ENCODE measurements at regions not wholly inside any gene's neighbourhood (a gene's known extent, or its start where the extent isn't known, plus 50 kb on each side); places are given as distances from the start of the nearest gene placed in this dataset.

- Histone ChIP-seq H3K27ac (ENCODE audit: low read length) (no peak overlapping the region), H3K4me1 (ENCODE audit: control insufficient read depth, insufficient read depth, low read length) (no peaks in the 10 kb centered on the region), H3K4me3 (ENCODE audit: low read length) (no peak overlapping the region), H3K9me3 (ENCODE audit: control insufficient read depth, low read length) (no peaks in the 10 kb centered on the region), H3K27me3 (ENCODE audit: control insufficient read depth, insufficient read depth) (no peaks in the 10 kb centered on the region)
- DNase-seq: no peak
- intact Hi-C loops (cut with DNase I): no loop called here
- 77% methylated on average over 8 of the region's 8 CpGs for WGBS
- no peak for ATAC-seq
Measured at GRCh38 chr2:35871672-35872071, 483.9 kb upstream of the CRIM1 start.

DNA sequence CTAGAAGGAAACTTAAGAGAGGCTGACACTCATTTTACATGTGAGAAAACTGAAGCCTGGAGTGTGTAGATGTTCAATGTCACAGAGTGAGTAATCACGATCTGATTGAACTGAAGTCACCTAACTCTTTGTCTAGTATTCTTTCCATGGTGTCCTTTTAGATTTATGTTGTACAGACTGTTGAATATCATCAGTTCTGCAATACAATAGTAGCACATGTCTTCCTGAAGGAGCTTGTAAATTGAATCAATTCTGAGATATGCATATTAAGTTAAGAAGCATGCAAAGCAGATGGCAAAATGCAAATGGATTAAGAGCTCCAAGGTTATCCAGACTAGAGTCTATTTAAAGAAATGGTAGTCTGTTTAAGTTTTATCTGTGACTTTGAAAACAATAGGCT, 484.9 kb upstream of the CRIM1 start:
- H3K9me3 ChIP-seq (ENCODE audit: control insufficient read depth, low read length): no peaks in the 10 kb centered on the region
- no peak overlapping the region for H3K4me3 ChIP-seq (ENCODE audit: low read length)
- intact Hi-C loops (cut with DNase I): no loop called here
- H3K27ac ChIP-seq (ENCODE audit: low read length): no peak overlapping the region
- H3K4me1 ChIP-seq (ENCODE audit: control insufficient read depth, insufficient read depth, low read length): no peaks in the 10 kb centered on the region
- DNase-seq (no peak), ATAC-seq (no peak)
- no peaks in the 10 kb centered on the region for H3K27me3 ChIP-seq (ENCODE audit: control insufficient read depth, insufficient read depth)
- 66% methylated on average over 1 of the region's 1 CpG for WGBS

- ATAC-seq (no peak), DNase-seq (no peak)
- Histone ChIP-seq H3K27me3 (ENCODE audit: control insufficient read depth, insufficient read depth) (no peaks in the 10 kb centered on the region), H3K27ac (ENCODE audit: low read length) (no peak overlapping the region), H3K4me3 (ENCODE audit: low read length) (no peak overlapping the region), H3K9me3 (ENCODE audit: control insufficient read depth, low read length) (no peaks in the 10 kb centered on the region), H3K4me1 (ENCODE audit: control insufficient read depth, insufficient read depth, low read length) (no peaks in the 10 kb centered on the region)
- intact Hi-C loops (cut with DNase I): no loop called here
- WGBS: 42% methylated on average over 2 of the region's 2 CpGs
Measured at GRCh38 chr2:35864141-35864540, 491.4 kb upstream of the CRIM1 start.

- Histone ChIP-seq H3K9me3 (ENCODE audit: control insufficient read depth, low read length) (no peaks in the 10 kb centered on the region), H3K27ac (ENCODE audit: low read length) (no peak overlapping the region), H3K27me3 (ENCODE audit: control insufficient read depth, insufficient read depth) (no peaks in the 10 kb centered on the region), H3K4me3 (ENCODE audit: low read length) (no peak overlapping the region), H3K4me1 (ENCODE audit: control insufficient read depth, insufficient read depth, low read length) (no peaks in the 10 kb centered on the region)
- 95% methylated on average over 1 of the region's 1 CpG for WGBS
- intact Hi-C loops (cut with DNase I): no loop called here
- DNase-seq (no peak), ATAC-seq (no peak)
Measured at GRCh38 chr2:35858216-35858615, 497.4 kb upstream of the CRIM1 start.

GRCh38 chr2:35857498-35857897, 498.1 kb upstream of the CRIM1 start:
- Histone ChIP-seq H3K4me1 (ENCODE audit: control insufficient read depth, insufficient read depth, low read length) (no peaks in the 10 kb centered on the region), H3K4me3 (ENCODE audit: low read length) (no peak overlapping the region), H3K9me3 (ENCODE audit: control insufficient read depth, low read length) (no peaks in the 10 kb centered on the region), H3K27ac (ENCODE audit: low read length) (no peak overlapping the region), H3K27me3 (ENCODE audit: control insufficient read depth, insufficient read depth) (no peaks in the 10 kb centered on the region)
- intact Hi-C loops (cut with DNase I): no loop called here
- ATAC-seq (no peak), DNase-seq (no peak)
- 43% methylated on average over 3 of the region's 3 CpGs for WGBS

- ATAC-seq (no peak), DNase-seq (no peak)
- Histone ChIP-seq H3K4me1 (ENCODE audit: control insufficient read depth, insufficient read depth, low read length) (no peaks in the 10 kb centered on the region), H3K27me3 (ENCODE audit: control insufficient read depth, insufficient read depth) (peaks cover 2% of the 10 kb centered on the region), H3K4me3 (ENCODE audit: low read length) (no peak overlapping the region), H3K27ac (ENCODE audit: low read length) (no peak overlapping the region), H3K9me3 (ENCODE audit: control insufficient read depth, low read length) (no peaks in the 10 kb centered on the region)
- intact Hi-C loops (cut with DNase I): no loop called here
Measured at GRCh38 chr2:35831385-35831784, 524.2 kb upstream of the CRIM1 start.

DNA sequence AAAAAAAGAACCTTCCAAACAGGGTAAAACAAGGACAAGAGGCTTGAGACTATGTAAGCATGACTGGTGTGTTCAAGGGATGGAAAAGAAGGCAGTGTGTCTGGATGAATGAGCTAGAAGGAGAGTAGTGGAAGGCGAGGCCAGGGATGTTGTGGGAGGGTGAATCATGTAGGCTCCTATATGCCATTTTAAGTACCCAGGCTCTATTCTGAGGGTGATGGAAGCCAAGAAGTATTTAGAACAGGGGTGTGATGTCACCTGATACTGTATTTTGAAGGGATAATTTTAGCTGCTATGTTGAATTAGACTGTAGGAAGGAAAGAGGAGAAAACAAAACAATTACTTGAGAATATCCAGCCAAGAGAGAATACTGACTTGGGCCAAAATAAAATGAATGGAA, 524.7 kb upstream of the CRIM1 start:
- intact Hi-C loops (cut with DNase I): no loop called here
- WGBS: 79% methylated on average over 1 of the region's 1 CpG
- ATAC-seq: no peak

GRCh38 chr2:35827086-35827485, 528.5 kb upstream of the CRIM1 start:
- intact Hi-C loops (cut with DNase I): no loop called here
- Histone ChIP-seq H3K9me3 (ENCODE audit: control insufficient read depth, low read length) (no peaks in the 10 kb centered on the region), H3K4me3 (ENCODE audit: low read length) (no peak overlapping the region), H3K4me1 (ENCODE audit: control insufficient read depth, insufficient read depth, low read length) (no peaks in the 10 kb centered on the region), H3K27ac (ENCODE audit: low read length) (no peak overlapping the region), H3K27me3 (ENCODE audit: control insufficient read depth, insufficient read depth) (peaks cover 2% of the 10 kb centered on the region)
- 70% methylated on average over 5 of the region's 5 CpGs for WGBS
- DNase-seq (no peak), ATAC-seq (no peak)

More for the DNA sequence above, 524.7 kb upstream of the CRIM1 start:
- Histone ChIP-seq H3K4me1 (ENCODE audit: control insufficient read depth, insufficient read depth, low read length) (no peaks in the 10 kb centered on the region), H3K4me3 (ENCODE audit: low read length) (no peak overlapping the region), H3K27me3 (ENCODE audit: control insufficient read depth, insufficient read depth) (peaks cover 2% of the 10 kb centered on the region), H3K27ac (ENCODE audit: low read length) (no peak overlapping the region), H3K9me3 (ENCODE audit: control insufficient read depth, low read length) (no peaks in the 10 kb centered on the region)
- no peak for DNase-seq

DNA sequence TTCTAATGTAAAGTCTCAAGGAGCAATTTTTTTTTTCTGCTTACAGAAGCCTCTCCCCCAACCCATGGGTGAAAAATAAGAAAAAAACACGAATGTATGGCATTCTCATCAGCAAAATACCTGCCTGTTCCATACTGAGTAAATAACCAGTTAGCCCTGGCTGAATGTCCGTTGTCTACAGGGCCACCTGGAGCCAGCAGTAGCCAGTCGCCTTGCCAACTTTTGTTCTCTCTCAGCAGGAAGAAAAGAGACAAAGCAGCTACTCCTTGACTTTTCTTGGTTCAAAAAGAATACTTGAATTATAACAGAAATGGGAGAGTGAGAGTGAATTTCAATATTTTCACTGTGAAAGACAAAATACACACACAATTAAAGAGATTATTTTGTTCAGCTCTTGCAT, 532.9 kb upstream of the CRIM1 start:
- WGBS: 43% methylated on average over 3 of the region's 3 CpGs
- no peak overlapping the region for H3K4me3 ChIP-seq (ENCODE audit: low read length)
- H3K27me3 ChIP-seq (ENCODE audit: control insufficient read depth, insufficient read depth): no peaks in the 10 kb centered on the region
- no peaks in the 10 kb centered on the region for H3K4me1 ChIP-seq (ENCODE audit: control insufficient read depth, insufficient read depth, low read length)
- DNase-seq (no peak), ATAC-seq (no peak)
- no peak overlapping the region for H3K27ac ChIP-seq (ENCODE audit: low read length)
- no peaks in the 10 kb centered on the region for H3K9me3 ChIP-seq (ENCODE audit: control insufficient read depth, low read length)
- intact Hi-C loops (cut with DNase I): no loop called here

DNA sequence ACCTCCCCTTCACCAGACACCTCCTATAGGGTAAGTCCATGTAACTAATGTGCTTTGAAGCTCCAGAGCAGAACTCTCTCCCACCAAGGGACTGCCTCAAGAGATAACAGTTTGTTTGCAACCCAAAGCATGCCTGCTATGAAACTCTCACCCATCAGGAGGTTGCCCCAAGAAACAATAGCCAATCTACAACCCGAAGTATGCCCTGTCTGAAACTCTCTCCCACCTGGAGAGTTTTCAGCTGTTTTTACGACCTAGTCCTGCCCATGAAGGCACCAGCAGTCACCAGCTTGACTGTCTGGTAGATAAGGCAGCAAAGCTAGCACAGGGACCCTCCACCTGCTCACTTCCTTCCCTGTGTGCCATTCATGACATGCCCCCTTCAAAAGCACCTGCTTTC, 533.9 kb upstream of the CRIM1 start:
- DNase-seq (no peak), ATAC-seq (no peak)
- Histone ChIP-seq H3K27ac (ENCODE audit: low read length) (no peak overlapping the region), H3K4me1 (ENCODE audit: control insufficient read depth, insufficient read depth, low read length) (no peaks in the 10 kb centered on the region), H3K4me3 (ENCODE audit: low read length) (no peak overlapping the region), H3K27me3 (ENCODE audit: control insufficient read depth, insufficient read depth) (no peaks in the 10 kb centered on the region), H3K9me3 (ENCODE audit: control insufficient read depth, low read length) (no peaks in the 10 kb centered on the region)
- intact Hi-C loops (cut with DNase I): no loop called here
- 18% methylated on average over 2 of the region's 2 CpGs for WGBS

DNA sequence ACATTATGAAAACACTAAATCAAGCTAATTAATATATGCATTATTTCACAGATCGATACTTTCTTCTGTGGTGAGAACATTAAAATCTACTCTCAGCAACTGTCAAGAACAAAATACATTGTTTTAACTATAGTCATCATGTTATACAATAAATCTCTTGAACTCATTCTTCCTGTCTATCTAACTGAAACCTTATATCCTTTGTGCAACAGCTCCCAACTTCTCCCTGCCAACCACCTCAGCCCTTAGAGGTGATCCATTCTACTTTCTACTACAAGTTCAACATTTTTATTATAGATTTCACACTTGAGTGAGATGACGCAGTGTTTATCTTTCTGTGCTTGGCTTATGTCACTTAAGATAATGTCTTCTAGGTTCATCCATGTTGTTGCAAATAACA, 535.2 kb upstream of the CRIM1 start:
- intact Hi-C loops (cut with DNase I): no loop called here
- Histone ChIP-seq H3K27ac (ENCODE audit: low read length) (no peak overlapping the region), H3K4me3 (ENCODE audit: low read length) (no peak overlapping the region), H3K27me3 (ENCODE audit: control insufficient read depth, insufficient read depth) (no peaks in the 10 kb centered on the region), H3K4me1 (ENCODE audit: control insufficient read depth, insufficient read depth, low read length) (no peaks in the 10 kb centered on the region), H3K9me3 (ENCODE audit: control insufficient read depth, low read length) (no peaks in the 10 kb centered on the region)
- WGBS: 73% methylated on average over 2 of the region's 2 CpGs
- DNase-seq: no peak
- no peak for ATAC-seq

GRCh38 chr2:35819033-35819432, 536.5 kb upstream of the CRIM1 start:
- WGBS: 58% methylated on average over 2 of the region's 2 CpGs
- ATAC-seq: no peak
- no peak for DNase-seq
- no peak overlapping the region for H3K4me3 ChIP-seq (ENCODE audit: low read length)
- H3K9me3 ChIP-seq (ENCODE audit: control insufficient read depth, low read length): no peaks in the 10 kb centered on the region
- H3K27ac ChIP-seq (ENCODE audit: low read length): no peak overlapping the region
- no peaks in the 10 kb centered on the region for H3K4me1 ChIP-seq (ENCODE audit: control insufficient read depth, insufficient read depth, low read length)
- H3K27me3 ChIP-seq (ENCODE audit: control insufficient read depth, insufficient read depth): no peaks in the 10 kb centered on the region
- intact Hi-C loops (cut with DNase I): no loop called here

All from right cardiac atrium (tissue), 5 donors.